HL-60 (cell line): ENCODE measurements at regions not wholly inside any gene's neighbourhood (a gene's known extent, or its start where the extent isn't known, plus 50 kb on each side); places are given as distances from the start of the nearest gene placed in this dataset.

ENCODE experiments used
- DNase-seq, 2 experiments: peaks; one replicate each; pipeline ENCODE4 v3.0.0-alpha.2; 2010 to 2020; ENCODE audit warnings: low read depth in 1 of 2, low spot score in 1 of 2
- H3K27ac ChIP-seq: fragments of 250-450 bp; sonication (Bioruptor Pico); replicated peaks from 2 replicates; pipeline ENCODE4 v1.5.1; 2020; ENCODE audit warnings: mild to moderate bottlenecking, moderate library complexity
- H3K27me3 ChIP-seq: fragments of 250-450 bp; sonication (Bioruptor Pico); 2 replicates; pipeline ENCODE4 v1.5.1; 2021; ENCODE audit warnings: mild to moderate bottlenecking, moderate library complexity; ENCODE audit not compliant: insufficient read depth, poor library complexity, severe bottlenecking
- H3K4me3 ChIP-seq: replicated peaks from 2 replicates; pipeline ENCODE4 v1.5.1; 2011; ENCODE audit warnings: mild to moderate bottlenecking, control low read depth, low read length; ENCODE audit not compliant: insufficient read depth
- CTCF ChIP-seq: IDR thresholded peaks from one replicate; pipeline ENCODE4 v1.5.1; 2011; ENCODE audit warnings: low read length, control low read depth, inconsistent platforms; ENCODE audit not compliant: insufficient read depth
- GABPA ChIP-seq: IDR thresholded peaks from 2 replicates; pipeline ENCODE4 v1.6.1; 2012; ENCODE audit warnings: low read depth
- POLR2AphosphoS5 ChIP-seq: IDR thresholded peaks from 2 replicates; pipeline ENCODE4 v1.6.1; 2012; ENCODE audit warnings: low read depth
- REST ChIP-seq: IDR thresholded peaks from 2 replicates; pipeline ENCODE4 v1.6.1; 2012; ENCODE audit warnings: low read depth; ENCODE audit not compliant: insufficient replicate concordance
- SPI1 ChIP-seq: IDR thresholded peaks from 2 replicates; pipeline ENCODE4 v1.6.1; 2012; ENCODE audit warnings: low read depth, mild to moderate bottlenecking, borderline replicate concordance

GRCh38 chr5:54837093-54837492, 148.3 kb downstream of the ESM1 start:
- Histone ChIP-seq H3K4me3 (no peak overlapping the region), H3K27ac (no peak overlapping the region), H3K27me3 (no peaks in the 10 kb centered on the region)
- DNase-seq, result no peak
- TF ChIP-seq REST (no peak), CTCF (no peak), POLR2AphosphoS5 (no peak), SPI1 (no peak), GABPA (no peak)

- no peak overlapping the region for H3K27ac ChIP-seq
- no peak overlapping the region for H3K4me3 ChIP-seq
- H3K27me3 ChIP-seq, result no peaks in the 10 kb centered on the region
- no peak for DNase-seq
- no peak for TF ChIP-seq POLR2AphosphoS5
- no peak for TF ChIP-seq SPI1
- TF ChIP-seq CTCF, result no peak
- TF ChIP-seq REST, result no peak
- TF ChIP-seq GABPA, result no peak
Measured at GRCh38 chr5:54835647-54836046, 149.7 kb downstream of the ESM1 start.

GRCh38 chr5:54834121-54834842, 151.1 kb downstream of the ESM1 start:
- no peaks in the 10 kb centered on the region for H3K27me3 ChIP-seq
- no peak for TF ChIP-seq REST
- TF ChIP-seq POLR2AphosphoS5, result no peak
- no peak for TF ChIP-seq CTCF
- no peak for DNase-seq

More at GRCh38 chr5:54834121-54834842, 151.1 kb downstream of the ESM1 start:
- H3K27ac ChIP-seq, result no peak overlapping the region
- no peak overlapping the region for H3K4me3 ChIP-seq
